HL-60 (cell line): ENCODE measurements at regions not wholly inside any gene's neighbourhood (a gene's known extent, or its start where the extent isn't known, plus 50 kb on each side); places are given as distances from the start of the nearest gene placed in this dataset.

Source experiments
- CTCF ChIP-seq: IDR thresholded peaks from one replicate; pipeline ENCODE4 v1.5.1; 2011; ENCODE audit warnings: low read length, control low read depth, inconsistent platforms; ENCODE audit not compliant: insufficient read depth
- GABPA ChIP-seq: IDR thresholded peaks from 2 replicates; pipeline ENCODE4 v1.6.1; 2012; ENCODE audit warnings: low read depth
- POLR2AphosphoS5 ChIP-seq: IDR thresholded peaks from 2 replicates; pipeline ENCODE4 v1.6.1; 2012; ENCODE audit warnings: low read depth
- REST ChIP-seq: IDR thresholded peaks from 2 replicates; pipeline ENCODE4 v1.6.1; 2012; ENCODE audit warnings: low read depth; ENCODE audit not compliant: insufficient replicate concordance

GRCh38 chr10:90407851-90408250 lies 450.0 kb downstream of the HTR7 start:
- TF ChIP-seq CTCF (no peak), GABPA (no peak), POLR2AphosphoS5 (no peak), REST (no peak)
